Glutamatergic neuron (in vitro differentiated cells): ENCODE measurements at regions not wholly inside any gene's neighbourhood (a gene's known extent, or its start where the extent isn't known, plus 50 kb on each side); places are given as distances from the start of the nearest gene placed in this dataset.
A peak's percentile ranks its signal among the peaks of the same experiment; 100 is the strongest.

Experiments
- DNase-seq: peaks from one replicate; pipeline ENCODE4 v3.0.0; 2022
- H3K27ac Mint-ChIP-seq: one replicate; pipeline ENCODE4 v1.8.0; 2020; ENCODE audit warnings: mild to moderate bottlenecking, mixed read lengths, inconsistent platforms; ENCODE audit not compliant: unreplicated experiment
- H3K27me3 Mint-ChIP-seq: one replicate; pipeline ENCODE4 v1.8.0; 2020; ENCODE audit warnings: mild to moderate bottlenecking, moderate library complexity, mixed read lengths, inconsistent platforms; ENCODE audit not compliant: unreplicated experiment
- H3K36me3 Mint-ChIP-seq: one replicate; pipeline ENCODE4 v1.8.0; 2020; ENCODE audit warnings: mild to moderate bottlenecking, mixed read lengths, inconsistent platforms; ENCODE audit not compliant: unreplicated experiment
- H3K4me1 Mint-ChIP-seq: one replicate; pipeline ENCODE4 v1.8.0; 2020; ENCODE audit warnings: mild to moderate bottlenecking, low read depth, mixed read lengths, inconsistent platforms; ENCODE audit not compliant: unreplicated experiment
- H3K4me3 Mint-ChIP-seq: one replicate; pipeline ENCODE4 v1.8.0; 2020; ENCODE audit warnings: mild to moderate bottlenecking, mixed read lengths, inconsistent platforms; ENCODE audit not compliant: unreplicated experiment
- H3K9me3 Mint-ChIP-seq: one replicate; pipeline ENCODE4 v1.8.0; 2020; ENCODE audit warnings: mild to moderate bottlenecking, moderate library complexity, mixed read lengths, inconsistent platforms; ENCODE audit not compliant: unreplicated experiment
- CTCF ChIP-seq: fragments of 200-600 bp; sonication (generic); IDR thresholded peaks from one replicate; pipeline ENCODE4 v1.5.0; 2021; ENCODE audit not compliant: partially characterized antibody, unreplicated experiment

- no peak for DNase-seq
- H3K4me3 Mint-ChIP-seq, result no peak overlapping the region
- H3K4me1 Mint-ChIP-seq, result peaks cover 21% of the 10 kb centered on the region
- TF ChIP-seq CTCF, result no peak
- H3K27me3 Mint-ChIP-seq, result peaks cover 3% of the 10 kb centered on the region
- H3K9me3 Mint-ChIP-seq, result no peaks in the 10 kb centered on the region
- no peak overlapping the region for H3K27ac Mint-ChIP-seq
- no peaks in the 10 kb centered on the region for H3K36me3 Mint-ChIP-seq
Measured at GRCh38 chr3:170637306-170637705, 51.4 kb upstream of the SLC7A14 start.

- no peak for TF ChIP-seq CTCF
- H3K4me1 Mint-ChIP-seq, result peaks cover 21% of the 10 kb centered on the region
- peak overlapping the region; percentile 53 for H3K4me3 Mint-ChIP-seq
- no peak for DNase-seq
- H3K36me3 Mint-ChIP-seq, result no peaks in the 10 kb centered on the region
- H3K27me3 Mint-ChIP-seq, result no peaks in the 10 kb centered on the region
- no peak overlapping the region for H3K27ac Mint-ChIP-seq
- H3K9me3 Mint-ChIP-seq, result no peaks in the 10 kb centered on the region
Measured at GRCh38 chr3:170636400-170636973, 50.6 kb upstream of the SLC7A14 start.
